GM19099 (cell line): ENCODE measurements at regions not wholly inside any gene's neighbourhood (a gene's known extent, or its start where the extent isn't known, plus 50 kb on each side); places are given as distances from the start of the nearest gene placed in this dataset.

Source experiments
- POLR2A ChIP-seq: IDR thresholded peaks from 3 replicates; pipeline ENCODE4 v1.6.1; 2011; ENCODE audit warnings: low read depth; ENCODE audit not compliant: insufficient read length; ENCODE audit errors: extremely low read depth

- TF ChIP-seq POLR2A = no peak
Observed at GRCh38 chr20:48385527-48385926, 442.3 kb downstream of the PREX1 start.

- TF ChIP-seq POLR2A = no peak
Observed at GRCh38 chr20:48385114-48385513, 442.7 kb downstream of the PREX1 start.

DNA sequence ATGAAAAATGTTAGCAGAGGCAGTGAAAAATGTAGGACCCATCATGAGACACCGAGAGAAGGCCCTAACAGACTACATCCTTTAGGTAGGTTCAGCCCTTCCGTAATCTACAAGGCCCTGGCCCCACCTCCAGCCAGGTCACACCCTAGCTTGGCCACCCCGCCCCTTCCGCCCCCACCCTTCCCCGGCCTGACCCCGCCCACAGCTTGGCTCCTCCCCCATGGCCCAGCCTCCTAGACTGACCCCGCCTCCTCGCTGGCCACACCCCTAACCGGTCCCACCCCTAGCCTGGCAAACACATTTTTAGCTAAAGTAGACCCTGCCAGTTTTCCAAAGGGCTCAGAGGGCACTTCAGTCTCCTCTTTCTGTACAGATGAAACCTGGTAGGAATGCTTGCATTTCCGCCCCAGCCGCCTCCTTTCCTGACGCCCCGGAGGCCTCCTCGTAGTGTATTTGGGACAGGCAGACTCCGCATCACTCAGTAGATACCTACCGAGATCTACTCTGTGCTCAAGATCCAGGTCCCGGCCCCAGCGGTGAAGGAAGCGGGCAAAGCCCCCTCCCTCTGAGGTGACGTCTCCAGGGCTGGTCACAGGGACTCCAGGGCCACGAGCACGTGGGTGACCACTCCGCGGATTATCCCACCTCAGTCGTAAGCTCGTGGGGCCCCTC, 443.5 kb downstream of the PREX1 start:
- TF ChIP-seq POLR2A = no peak

GRCh38 chr20:48383252-48383651, 444.5 kb downstream of the PREX1 start:
- no peak for TF ChIP-seq POLR2A

DNA sequence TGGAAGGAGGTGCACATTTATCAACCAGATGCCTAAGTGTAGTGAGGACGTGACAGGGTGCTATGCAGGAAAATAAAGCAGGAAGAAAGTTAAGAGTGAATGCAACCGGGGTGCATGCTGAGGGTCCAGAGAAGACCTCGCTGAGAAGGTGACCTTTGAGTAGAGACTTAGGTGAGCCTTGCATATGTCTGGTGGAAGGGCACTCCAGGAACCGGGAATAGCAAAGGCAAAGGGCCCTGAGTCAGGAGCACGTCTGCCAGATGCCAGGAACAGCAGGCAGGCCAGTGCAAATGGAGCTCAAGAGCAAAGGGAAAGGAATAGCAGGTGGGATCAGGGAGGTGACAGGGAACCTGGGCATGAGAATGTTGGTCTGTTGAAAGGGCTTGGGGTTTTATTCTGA, 445.5 kb downstream of the PREX1 start:
- no peak for TF ChIP-seq POLR2A

- TF ChIP-seq POLR2A = no peak
Observed at GRCh38 chr20:48381353-48382120, 446.3 kb downstream of the PREX1 start.

DNA sequence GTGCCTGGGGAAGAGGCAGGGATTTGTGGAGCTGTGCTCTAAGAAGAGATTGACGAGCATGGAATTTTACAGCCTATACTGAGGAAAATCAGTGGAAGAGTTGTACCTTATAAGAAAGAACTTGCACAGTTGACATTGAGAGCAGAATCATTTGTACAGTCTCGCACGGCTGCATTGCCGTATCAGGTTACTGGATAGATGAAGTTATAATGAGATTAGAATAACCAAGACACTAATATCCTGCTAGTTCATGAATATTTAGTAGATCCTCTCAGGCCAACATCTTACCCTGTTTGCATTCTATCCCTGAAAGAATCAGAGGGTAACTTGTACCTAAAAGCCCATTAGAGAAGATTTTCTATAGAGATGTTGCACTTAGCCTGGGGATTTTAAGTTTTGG, 447.1 kb downstream of the PREX1 start:
- TF ChIP-seq POLR2A = no peak

DNA sequence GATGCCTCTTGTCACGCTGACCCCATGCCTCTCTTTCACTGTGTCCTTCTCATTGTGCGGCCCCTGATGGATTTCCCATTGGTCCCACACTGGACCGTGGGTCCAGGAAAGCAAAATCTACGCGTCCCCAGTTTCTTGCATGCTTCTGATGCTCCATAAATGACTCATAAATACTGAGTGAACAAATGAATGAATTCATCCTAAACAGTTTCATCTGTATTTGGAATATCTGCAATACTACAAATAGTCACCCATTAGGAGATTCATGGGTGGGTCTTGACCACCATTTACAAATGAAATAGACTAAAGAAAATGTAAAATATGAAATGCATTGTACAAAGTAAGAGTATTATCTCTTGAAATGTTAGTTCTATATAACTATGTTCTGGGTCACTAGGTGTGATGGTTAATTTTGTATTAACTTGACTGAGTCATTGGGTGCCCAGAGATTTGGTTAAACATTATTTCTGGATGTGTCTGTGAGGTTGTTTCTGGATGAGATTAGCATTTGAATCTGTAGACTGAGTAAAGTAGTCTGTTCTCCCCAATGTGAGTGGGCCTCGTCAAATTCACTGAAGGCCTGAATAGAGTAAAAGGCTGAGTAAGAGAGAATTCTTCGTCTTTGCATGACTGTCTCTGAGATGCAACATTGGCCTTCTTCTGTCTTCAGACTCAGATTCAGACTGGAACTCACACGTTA, 448.7 kb downstream of the PREX1 start:
- TF ChIP-seq POLR2A = no peak

- TF ChIP-seq POLR2A = no peak
Observed at GRCh38 chr20:48377940-48378339, 449.9 kb downstream of the PREX1 start.

DNA sequence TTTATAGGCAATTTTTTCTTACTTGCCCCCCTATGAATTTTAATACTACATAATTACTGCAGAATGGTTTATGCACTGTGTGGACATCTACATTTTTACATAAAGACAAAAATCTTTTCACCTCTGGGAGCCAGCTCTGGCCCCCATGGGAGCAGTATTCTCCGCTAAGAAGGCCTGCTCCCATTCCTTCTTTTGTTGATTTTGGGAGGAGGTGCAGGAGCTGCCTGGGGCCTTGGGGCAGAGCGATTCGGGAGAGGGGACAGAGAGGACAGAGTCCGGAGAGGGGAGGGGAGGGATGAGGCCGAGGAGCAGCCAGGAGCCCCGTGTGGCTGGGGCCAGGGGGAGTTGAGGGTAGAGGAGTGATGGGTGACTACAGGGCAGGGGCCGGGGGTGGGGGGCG, 452.0 kb downstream of the PREX1 start:
- TF ChIP-seq POLR2A = no peak

DNA sequence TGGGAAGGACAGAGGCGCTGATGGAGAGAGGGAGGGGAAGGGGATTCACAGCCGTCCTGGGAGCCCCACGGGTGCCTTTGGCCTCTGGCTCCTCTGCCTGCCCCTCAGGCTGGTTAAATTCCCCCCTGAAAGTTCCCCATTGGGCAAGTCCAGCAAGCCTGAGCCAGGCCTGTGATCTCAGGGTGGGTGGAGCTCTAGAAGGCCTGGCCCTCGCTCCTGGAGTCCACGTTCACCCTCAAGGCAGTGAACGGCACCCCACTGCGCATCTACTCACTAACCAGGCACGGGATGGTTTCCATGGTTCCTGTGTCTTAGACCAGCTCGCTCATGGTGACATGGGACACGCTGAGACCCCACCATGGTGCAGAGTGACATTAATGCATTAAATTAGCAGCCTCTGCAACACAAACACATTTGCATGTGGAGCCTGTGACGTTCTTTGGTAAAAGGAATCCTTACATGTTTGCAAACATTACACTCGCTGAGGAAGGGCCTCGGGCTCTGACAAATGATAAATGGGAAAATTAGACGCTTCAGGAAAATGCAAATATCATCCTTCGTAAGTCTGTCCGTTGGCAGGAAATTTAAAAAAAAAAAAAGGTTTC, 452.7 kb downstream of the PREX1 start:
- TF ChIP-seq POLR2A = no peak

GRCh38 chr20:48373555-48373934, 454.3 kb downstream of the PREX1 start:
- no peak for TF ChIP-seq POLR2A

- no peak for TF ChIP-seq POLR2A
Observed at GRCh38 chr20:48371211-48371610, 456.6 kb downstream of the PREX1 start.

- TF ChIP-seq POLR2A = no peak
Observed at GRCh38 chr20:48366230-48366629, 461.6 kb downstream of the PREX1 start.

DNA sequence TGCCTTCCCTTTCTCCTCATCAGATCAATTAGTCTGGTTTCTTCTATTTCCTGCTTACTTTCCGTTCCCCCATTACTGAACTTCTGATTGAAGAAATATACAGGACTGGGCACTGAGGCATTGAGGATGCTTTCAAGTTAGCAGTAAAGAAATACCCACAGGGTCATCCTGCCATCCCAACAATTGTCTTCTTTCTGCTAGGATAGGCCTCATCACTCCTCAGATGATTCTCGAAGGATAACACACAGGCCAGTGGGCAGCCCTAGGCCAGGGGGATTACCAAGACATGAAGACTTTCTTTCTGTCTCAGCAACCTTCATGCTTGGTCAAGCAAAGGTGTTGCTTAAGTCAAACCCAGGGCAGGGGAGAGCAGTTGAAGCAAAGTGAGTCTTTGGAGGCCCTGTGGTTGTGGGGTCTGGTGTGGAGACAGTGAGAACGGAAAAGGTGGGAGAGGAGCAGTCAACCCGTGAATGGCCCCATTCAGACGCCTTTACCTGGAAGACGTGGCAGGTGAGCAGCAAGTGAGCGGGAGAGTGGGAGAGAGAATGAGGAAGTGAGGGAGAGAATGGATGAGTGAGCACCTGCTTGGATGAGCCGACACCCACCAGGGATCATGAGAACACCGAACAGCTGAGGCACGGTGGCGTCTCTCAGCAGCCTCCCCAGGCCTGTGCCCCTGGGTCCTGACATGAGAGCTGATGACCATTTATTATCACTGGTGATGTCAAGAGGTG, 462.9 kb downstream of the PREX1 start:
- TF ChIP-seq POLR2A = no peak
